H9 (cell line): ENCODE measurements at regions not wholly inside any gene's neighbourhood (a gene's known extent, or its start where the extent isn't known, plus 50 kb on each side); places are given as distances from the start of the nearest gene placed in this dataset.

ENCODE experiments used
- DNase-seq: peaks from one replicate; pipeline ENCODE4 v3.0.0-alpha.2; 2017
- H2AFZ ChIP-seq: one replicate; pipeline ENCODE4 v1.6.1; 2013; ENCODE audit warnings: mild to moderate bottlenecking, low read length, control low read depth, moderate library complexity
- H2AK5ac ChIP-seq: 2 replicates; pipeline ENCODE4 v1.6.1; 2013; ENCODE audit warnings: low read length, control low read depth, mixed read lengths; ENCODE audit not compliant: insufficient read length
- H2BK120ac ChIP-seq: one replicate; pipeline ENCODE4 v1.6.1; 2013; ENCODE audit warnings: low read depth, mild to moderate bottlenecking, low read length, control low read depth, inconsistent platforms; ENCODE audit not compliant: poor library complexity, severe bottlenecking
- H2BK12ac ChIP-seq: 2 replicates; pipeline ENCODE4 v1.6.1; 2013; ENCODE audit warnings: low read length, control low read depth, mixed read lengths, low read depth; ENCODE audit not compliant: insufficient read length
- H2BK15ac ChIP-seq: 2 replicates; pipeline ENCODE4 v1.6.1; 2013; ENCODE audit warnings: low read depth, low read length, control low read depth
- H2BK20ac ChIP-seq: one replicate; pipeline ENCODE4 v1.6.1; 2013; ENCODE audit warnings: low read depth, mild to moderate bottlenecking, low read length, control low read depth, inconsistent platforms; ENCODE audit not compliant: poor library complexity, severe bottlenecking
- H2BK5ac ChIP-seq: 2 replicates; pipeline ENCODE4 v1.6.1; 2013; ENCODE audit warnings: low read length, control low read depth, mixed read lengths; ENCODE audit not compliant: insufficient read length
- H3K14ac ChIP-seq: 2 replicates; pipeline ENCODE4 v1.6.1; 2013; ENCODE audit warnings: low read length, control low read depth; ENCODE audit not compliant: insufficient read depth
- H3K18ac ChIP-seq: 2 replicates; pipeline ENCODE4 v1.6.1; 2013; ENCODE audit warnings: low read depth, mild to moderate bottlenecking, mixed read lengths, low read length, control low read depth; ENCODE audit not compliant: insufficient read length
- H3K23ac ChIP-seq: 2 replicates; pipeline ENCODE4 v1.6.1; 2013; ENCODE audit warnings: low read length, control low read depth, mixed read lengths, low read depth; ENCODE audit not compliant: insufficient read length
- H3K23me2 ChIP-seq: 2 replicates; pipeline ENCODE4 v1.6.1; 2013; ENCODE audit warnings: low read depth, mild to moderate bottlenecking, mixed read lengths, low read length, control low read depth; ENCODE audit not compliant: insufficient read length, poor library complexity, severe bottlenecking
- H3K27ac ChIP-seq: 2 replicates; pipeline ENCODE4 v1.5.1; 2013; ENCODE audit warnings: low read length, control low read depth, mixed read lengths, low read depth; ENCODE audit not compliant: insufficient read length
- H3K27me3 ChIP-seq: 2 replicates; pipeline ENCODE4 v1.6.1; 2013; ENCODE audit warnings: low read length, control low read depth, inconsistent platforms; ENCODE audit not compliant: insufficient read depth
- H3K4ac ChIP-seq: 2 replicates; pipeline ENCODE4 v1.6.1; 2013; ENCODE audit warnings: low read depth, mild to moderate bottlenecking, control low read depth, inconsistent platforms, low read length, moderate library complexity
- H3K4me1 ChIP-seq: 2 replicates; pipeline ENCODE4 v1.6.1; 2013; ENCODE audit warnings: low read length, control low read depth, inconsistent platforms; ENCODE audit not compliant: insufficient read depth
- H3K4me2 ChIP-seq: 2 replicates; pipeline ENCODE4 v1.6.1; 2013; ENCODE audit warnings: low read length, control low read depth, mixed read lengths; ENCODE audit not compliant: insufficient read length, insufficient read depth
- H3K56ac ChIP-seq: 2 replicates; pipeline ENCODE4 v1.6.1; 2013; ENCODE audit warnings: low read depth, mild to moderate bottlenecking, mixed read lengths, low read length, control low read depth; ENCODE audit not compliant: insufficient read length
- H3K79me1 ChIP-seq: 2 replicates; pipeline ENCODE4 v1.6.1; 2013; ENCODE audit warnings: low read depth, mild to moderate bottlenecking, moderate library complexity, low read length, control low read depth, inconsistent platforms; ENCODE audit not compliant: insufficient read depth, poor library complexity, severe bottlenecking
- H3K79me2 ChIP-seq: 2 replicates; pipeline ENCODE4 v1.6.1; 2013; ENCODE audit warnings: low read length, control low read depth, inconsistent platforms; ENCODE audit not compliant: insufficient read depth
- H3K9ac ChIP-seq: 2 replicates; pipeline ENCODE4 v1.6.1; 2013; ENCODE audit warnings: low read length, control low read depth, mixed read lengths; ENCODE audit not compliant: insufficient read length; ENCODE audit errors: extremely low read depth
- H3K9me3 ChIP-seq: one replicate; pipeline ENCODE4 v1.6.1; 2013; ENCODE audit warnings: low read depth, low read length, inconsistent platforms; ENCODE audit not compliant: control insufficient read depth
- H3T11ph ChIP-seq: one replicate; pipeline ENCODE4 v1.6.1; 2013; ENCODE audit warnings: mild to moderate bottlenecking, low read length, control low read depth, inconsistent platforms
- H4K20me1 ChIP-seq: one replicate; pipeline ENCODE4 v1.6.1; 2013; ENCODE audit not compliant: control insufficient read depth, insufficient read length, insufficient read depth
- H4K5ac ChIP-seq: 2 replicates; pipeline ENCODE4 v1.6.1; 2013; ENCODE audit warnings: low read depth, mild to moderate bottlenecking, mixed read lengths, low read length, control low read depth; ENCODE audit not compliant: insufficient read length
- H4K8ac ChIP-seq: replicated peaks from 2 replicates; pipeline ENCODE4 v1.6.1; 2013; ENCODE audit warnings: low read length, control low read depth, mixed read lengths, low read depth; ENCODE audit not compliant: insufficient read length
- H4K91ac ChIP-seq: 2 replicates; pipeline ENCODE4 v1.6.1; 2013; ENCODE audit warnings: low read depth, mild to moderate bottlenecking, moderate library complexity, mixed read lengths, low read length, control low read depth; ENCODE audit not compliant: insufficient read length
- H3K27ac Mint-ChIP-seq, 3 experiments: 2 replicates in 2 of 3; 3 replicates in 1 of 3; pipeline ENCODE4 v1.8.0; 2020 to 2021; ENCODE audit warnings: mixed read lengths in 3 of 3, mild to moderate bottlenecking in 1 of 3, moderate library complexity in 1 of 3
- H3K27me3 Mint-ChIP-seq: 2 replicates; pipeline ENCODE4 v1.8.0; 2021; ENCODE audit warnings: low read depth, mild to moderate bottlenecking, moderate library complexity, mixed read lengths
- H3K36me3 Mint-ChIP-seq, 3 experiments: 2 replicates in 2 of 3; 3 replicates in 1 of 3; pipeline ENCODE4 v1.8.0; 2020 to 2021; ENCODE audit warnings: low read depth in 3 of 3, mixed read lengths in 3 of 3; ENCODE audit not compliant: insufficient read depth in 1 of 3
- H3K4me1 Mint-ChIP-seq, 2 experiments: 2 replicates each; pipeline ENCODE4 v1.8.0; 2020; ENCODE audit warnings: mixed read lengths in 2 of 2
- H3K4me3 Mint-ChIP-seq, 2 experiments: 2 replicates in 1 of 2; 3 replicates in 1 of 2; pipeline ENCODE4 v1.8.0; 2020 to 2021; ENCODE audit warnings: mild to moderate bottlenecking in 2 of 2, mixed read lengths in 2 of 2, moderate library complexity in 1 of 2
- H3K9me3 Mint-ChIP-seq, 2 experiments: 2 replicates in 1 of 2; 3 replicates in 1 of 2; pipeline ENCODE4 v1.8.0; 2020; ENCODE audit warnings: mild to moderate bottlenecking in 2 of 2, mixed read lengths in 2 of 2, moderate library complexity in 1 of 2
- WGBS: extraction: QIAGEN DNeasy Blood & Tissue Kit; methylation state at CpG from one replicate; pipeline ENCODE4 v1.1.7; 2013; ENCODE audit warnings: missing lambda C conversion rate, low lambda C conversion rate, mixed read lengths; ENCODE audit not compliant: insufficient read length; ENCODE audit errors: extremely low coverage; 5-methylcytosine and 5-hydroxymethylcytosine counted together
- TF ChIP-seq, protein P1 (sequence below): fragments of 200-600 bp; sonication (generic); conservative IDR thresholded peaks from 3 replicates; pipeline ENCODE4 v1.8.0; 2021; ENCODE audit warnings: antibody characterized with exemption, mild to moderate bottlenecking

DNA sequence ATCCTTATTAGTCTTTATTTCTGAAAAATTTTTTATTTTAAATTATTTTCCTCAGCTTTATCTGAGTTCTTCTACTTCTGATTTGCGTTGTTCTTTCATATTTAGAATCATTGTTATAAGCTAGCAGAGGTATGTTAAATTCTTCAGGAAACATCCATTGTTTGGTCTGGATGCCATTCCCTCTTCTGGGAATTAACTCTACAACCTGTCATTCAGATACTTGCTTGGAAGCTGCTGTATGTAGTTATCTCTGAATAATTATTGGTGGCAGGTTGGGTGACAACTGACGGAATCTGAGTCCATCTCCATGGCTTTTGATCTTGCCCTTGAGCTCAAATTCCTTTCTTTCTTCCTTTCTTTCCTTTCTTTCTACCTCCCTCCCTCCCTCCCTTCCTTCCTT is 61.9 kb downstream of the DDIT4L start:
- no CpG with 5 or more reads among the region's 2 CpGs for WGBS
- no peak overlapping the region for H2AFZ ChIP-seq
- DNase-seq: no peak
- no peaks in the 10 kb centered on the region for H3K79me1 ChIP-seq
- no peak overlapping the region for H2BK15ac ChIP-seq
- H2AK5ac ChIP-seq: no peak overlapping the region
- H3K4me3 Mint-ChIP-seq: no peak overlapping the region
- no peaks in the 10 kb centered on the region for H3K23me2 ChIP-seq
- no peak overlapping the region for H3K4me2 ChIP-seq
- no peaks in the 10 kb centered on the region for H3K9me3 ChIP-seq
- H2BK5ac ChIP-seq: no peak overlapping the region
- peaks cover 14 to 18% of the 10 kb centered on the region in 2 experiments for H3K9me3 Mint-ChIP-seq
- H3K4ac ChIP-seq: no peak overlapping the region
- TF ChIP-seq, protein P1, sequence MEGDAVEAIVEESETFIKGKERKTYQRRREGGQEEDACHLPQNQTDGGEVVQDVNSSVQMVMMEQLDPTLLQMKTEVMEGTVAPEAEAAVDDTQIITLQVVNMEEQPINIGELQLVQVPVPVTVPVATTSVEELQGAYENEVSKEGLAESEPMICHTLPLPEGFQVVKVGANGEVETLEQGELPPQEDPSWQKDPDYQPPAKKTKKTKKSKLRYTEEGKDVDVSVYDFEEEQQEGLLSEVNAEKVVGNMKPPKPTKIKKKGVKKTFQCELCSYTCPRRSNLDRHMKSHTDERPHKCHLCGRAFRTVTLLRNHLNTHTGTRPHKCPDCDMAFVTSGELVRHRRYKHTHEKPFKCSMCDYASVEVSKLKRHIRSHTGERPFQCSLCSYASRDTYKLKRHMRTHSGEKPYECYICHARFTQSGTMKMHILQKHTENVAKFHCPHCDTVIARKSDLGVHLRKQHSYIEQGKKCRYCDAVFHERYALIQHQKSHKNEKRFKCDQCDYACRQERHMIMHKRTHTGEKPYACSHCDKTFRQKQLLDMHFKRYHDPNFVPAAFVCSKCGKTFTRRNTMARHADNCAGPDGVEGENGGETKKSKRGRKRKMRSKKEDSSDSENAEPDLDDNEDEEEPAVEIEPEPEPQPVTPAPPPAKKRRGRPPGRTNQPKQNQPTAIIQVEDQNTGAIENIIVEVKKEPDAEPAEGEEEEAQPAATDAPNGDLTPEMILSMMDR: no peak
- no peak overlapping the region for H4K5ac ChIP-seq
- H4K8ac ChIP-seq: no peak overlapping the region
- H2BK120ac ChIP-seq: no peak overlapping the region
- no peak overlapping the region for H2BK12ac ChIP-seq
- H3K36me3 Mint-ChIP-seq: peaks cover 0 to 7% (median 7%) of the 10 kb centered on the region in 3 experiments; a peak in 4 of 7 replicates
- no peak overlapping the region for H3K14ac ChIP-seq
- H3T11ph ChIP-seq: no peak overlapping the region
- no peaks in the 10 kb centered on the region for H3K27me3 Mint-ChIP-seq
- no peaks in the 10 kb centered on the region for H3K4me1 ChIP-seq
- no peak overlapping the region for H3K27ac Mint-ChIP-seq
- no peaks in the 10 kb centered on the region for H3K27me3 ChIP-seq
- H3K56ac ChIP-seq: no peak overlapping the region
- no peak overlapping the region for H3K18ac ChIP-seq
- no peak overlapping the region for H4K91ac ChIP-seq
- H3K9ac ChIP-seq: no peak overlapping the region
- no peak overlapping the region for H2BK20ac ChIP-seq
- H3K23ac ChIP-seq: no peak overlapping the region
- H3K27ac ChIP-seq: no peak overlapping the region
- H3K4me1 Mint-ChIP-seq: peaks cover 0 to 3% of the 10 kb centered on the region in 2 experiments; a peak in 1 of 4 replicates
- H3K79me2 ChIP-seq: no peaks in the 10 kb centered on the region
- no peaks in the 10 kb centered on the region for H4K20me1 ChIP-seq
